ENCODE measurements at regions not wholly inside any gene's neighbourhood (a gene's known extent, or its start where the extent isn't known, plus 50 kb on each side); places are given as distances from the start of the nearest gene placed in this dataset.
"Not testable (repeated sequence)": the region's sequence is repeated elsewhere in the genome, so short reads cannot be mapped to it uniquely, and the experiment has no call there.

GRCh38 chr6:26720663-26721218 lies 61.2 kb upstream of the ZNF322 start:
- intact Hi-C loops (cut with micrococcal nuclease; ENCODE audit: unreplicated experiment): not testable (repeated sequence)

GRCh38 chr6:26730019-26730766 lies 70.6 kb upstream of the ZNF322 start:
- BruUV-seq (replicated peaks); RAD21 ChIA-PET (ENCODE audit: unreplicated experiment); SMC1A ChIA-PET (ENCODE audit: uncharacterized antibody, unreplicated experiment); H3K79me2 ChIP-seq (ENCODE audit: control insufficient read depth, insufficient read depth, low read length); H4K20me1 ChIP-seq (ENCODE audit: control insufficient read depth, insufficient read depth); DNase-seq (ENCODE audit: low read depth, low spot score); H3K9ac ChIP-seq (ENCODE audit: control insufficient read depth, insufficient read depth, low read length); in situ Hi-C loops (cut with MboI); H2AFZ ChIP-seq (ENCODE audit: control insufficient read depth, low read depth, low read length); H3K27me3 ChIP-seq (replicated peaks in 1 of 2; ENCODE audit: control insufficient read depth in 2 of 2, insufficient read depth in 2 of 2, low read length in 1 of 2); POLR2A ChIA-PET; intact Hi-C loops (cut with micrococcal nuclease; ENCODE audit: unreplicated experiment); H3K4me3 ChIP-seq; H3K4me2 ChIP-seq (ENCODE audit: control insufficient read depth, insufficient read depth); H3K27ac ChIP-seq (ENCODE audit: control insufficient read depth, insufficient read depth); H3K9me3 ChIP-seq (replicated peaks; ENCODE audit: control insufficient read depth, insufficient read depth, low read length); ATAC-seq; FAIRE-seq; H3K36me3 ChIP-seq (ENCODE audit: control insufficient read depth in 2 of 2, insufficient read depth in 2 of 2, low read length in 1 of 2); CTCF ChIA-PET; H3K4me1 ChIP-seq (ENCODE audit: control insufficient read depth, insufficient read depth, low read length): not testable (repeated sequence)
- WGBS (ENCODE audit: insufficient coverage, insufficient replicate concordance, low lambda C conversion rate, missing lambda C conversion rate): no CpG with 5 or more reads among the region's 31 CpGs

More at GRCh38 chr6:26720663-26721218, 61.2 kb upstream of the ZNF322 start:
- H3K9me3 ChIP-seq (replicated peaks; ENCODE audit: control insufficient read depth, insufficient read depth, low read length); H2AFZ ChIP-seq (ENCODE audit: control insufficient read depth, low read depth, low read length); H3K79me2 ChIP-seq (ENCODE audit: control insufficient read depth, insufficient read depth, low read length); H3K27ac ChIP-seq (ENCODE audit: control insufficient read depth, insufficient read depth); ATAC-seq; RAD21 ChIA-PET (ENCODE audit: unreplicated experiment); H4K20me1 ChIP-seq (ENCODE audit: control insufficient read depth, insufficient read depth); H3K27me3 ChIP-seq (replicated peaks in 1 of 2; ENCODE audit: control insufficient read depth in 2 of 2, insufficient read depth in 2 of 2, low read length in 1 of 2); H3K4me3 ChIP-seq; H3K36me3 ChIP-seq (ENCODE audit: control insufficient read depth in 2 of 2, insufficient read depth in 2 of 2, low read length in 1 of 2); H3K4me2 ChIP-seq (ENCODE audit: control insufficient read depth, insufficient read depth); in situ Hi-C loops (cut with MboI); H3K4me1 ChIP-seq (ENCODE audit: control insufficient read depth, insufficient read depth, low read length); POLR2A ChIA-PET; CTCF ChIA-PET; FAIRE-seq; DNase-seq (ENCODE audit: low read depth, low spot score); BruUV-seq (replicated peaks); H3K9ac ChIP-seq (ENCODE audit: control insufficient read depth, insufficient read depth, low read length); SMC1A ChIA-PET (ENCODE audit: uncharacterized antibody, unreplicated experiment): not testable (repeated sequence)
- WGBS (ENCODE audit: insufficient coverage, insufficient replicate concordance, low lambda C conversion rate, missing lambda C conversion rate): no CpG with 5 or more reads among the region's 25 CpGs

- H3K36me3 ChIP-seq (ENCODE audit: control insufficient read depth in 2 of 2, insufficient read depth in 2 of 2, low read length in 1 of 2); H3K27ac ChIP-seq (ENCODE audit: control insufficient read depth, insufficient read depth); H2AFZ ChIP-seq (ENCODE audit: control insufficient read depth, low read depth, low read length); H3K9ac ChIP-seq (ENCODE audit: control insufficient read depth, insufficient read depth, low read length); FAIRE-seq; in situ Hi-C loops (cut with MboI); H4K20me1 ChIP-seq (ENCODE audit: control insufficient read depth, insufficient read depth); H3K4me3 ChIP-seq; RAD21 ChIA-PET (ENCODE audit: unreplicated experiment); ATAC-seq; H3K9me3 ChIP-seq (replicated peaks; ENCODE audit: control insufficient read depth, insufficient read depth, low read length); H3K79me2 ChIP-seq (ENCODE audit: control insufficient read depth, insufficient read depth, low read length); CTCF ChIA-PET; H3K27me3 ChIP-seq (replicated peaks in 1 of 2; ENCODE audit: control insufficient read depth in 2 of 2, insufficient read depth in 2 of 2, low read length in 1 of 2); POLR2A ChIA-PET; H3K4me2 ChIP-seq (ENCODE audit: control insufficient read depth, insufficient read depth); BruUV-seq (replicated peaks); SMC1A ChIA-PET (ENCODE audit: uncharacterized antibody, unreplicated experiment); intact Hi-C loops (cut with micrococcal nuclease; ENCODE audit: unreplicated experiment); H3K4me1 ChIP-seq (ENCODE audit: control insufficient read depth, insufficient read depth, low read length); DNase-seq (ENCODE audit: low read depth, low spot score): not testable (repeated sequence)
- no CpG with 5 or more reads among the region's 36 CpGs for WGBS (ENCODE audit: insufficient coverage, insufficient replicate concordance, low lambda C conversion rate, missing lambda C conversion rate)
These were observed 75.4 kb upstream of the ZNF322 start for GRCh38 chr6:26734776-26735472.
